Islet of Langerhans (tissue), 1 donor: ENCODE measurements at regions not wholly inside any gene's neighbourhood (a gene's known extent, or its start where the extent isn't known, plus 50 kb on each side); places are given as distances from the start of the nearest gene placed in this dataset.

Source experiments
- FAIRE-seq: peaks from one replicate; lab custom pipeline; 2011; peaks lifted over from hg19 to GRCh38; lab: Jason Lieb, UNC

GRCh38 chr2:190785334-190785733 is 95.3 kb upstream of the GLS start:
- no peak for FAIRE-seq

DNA sequence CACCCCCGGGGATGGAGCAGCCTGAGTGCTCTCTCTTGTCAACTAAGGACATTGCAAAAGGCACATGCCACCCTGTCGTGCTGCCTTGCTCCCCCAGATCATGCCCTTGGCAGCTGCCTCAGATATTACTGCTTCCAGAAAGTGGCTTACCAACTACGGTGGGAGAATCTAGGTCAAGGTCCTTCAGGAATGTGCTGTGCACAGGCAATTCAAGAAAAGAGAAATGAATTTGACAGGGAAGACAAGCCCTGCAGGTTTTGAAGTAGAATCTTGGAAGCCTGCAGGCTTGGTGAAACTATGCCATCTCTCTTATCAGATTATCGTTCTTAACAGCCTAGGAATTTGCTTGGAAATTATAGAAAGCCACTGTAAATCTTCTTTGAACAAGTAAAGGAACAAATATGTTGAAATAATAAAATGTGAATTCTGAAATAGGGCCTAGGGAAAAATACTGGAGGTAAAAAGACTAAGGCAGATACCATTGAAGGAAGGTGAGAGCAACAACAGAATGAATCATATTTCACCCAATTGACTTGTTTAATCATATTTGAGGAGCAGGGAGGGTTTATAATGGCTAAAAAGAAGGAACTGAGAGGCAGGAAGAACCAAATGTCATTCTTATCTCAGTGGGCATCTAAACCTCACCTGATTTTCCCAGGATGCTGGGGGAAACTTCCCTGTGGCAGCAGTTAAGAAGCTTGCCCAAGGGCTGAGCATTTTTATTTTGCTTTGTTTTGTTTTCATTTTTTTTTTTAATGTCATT is 94.0 kb upstream of the GLS start:
- peak; percentile 64 for FAIRE-seq

- peak; percentile 24 for FAIRE-seq
These were observed 92.8 kb upstream of the GLS start for GRCh38 chr2:190787743-190788235.

- no peak for FAIRE-seq
These were observed 91.3 kb upstream of the GLS start for GRCh38 chr2:190789074-190790004.

DNA sequence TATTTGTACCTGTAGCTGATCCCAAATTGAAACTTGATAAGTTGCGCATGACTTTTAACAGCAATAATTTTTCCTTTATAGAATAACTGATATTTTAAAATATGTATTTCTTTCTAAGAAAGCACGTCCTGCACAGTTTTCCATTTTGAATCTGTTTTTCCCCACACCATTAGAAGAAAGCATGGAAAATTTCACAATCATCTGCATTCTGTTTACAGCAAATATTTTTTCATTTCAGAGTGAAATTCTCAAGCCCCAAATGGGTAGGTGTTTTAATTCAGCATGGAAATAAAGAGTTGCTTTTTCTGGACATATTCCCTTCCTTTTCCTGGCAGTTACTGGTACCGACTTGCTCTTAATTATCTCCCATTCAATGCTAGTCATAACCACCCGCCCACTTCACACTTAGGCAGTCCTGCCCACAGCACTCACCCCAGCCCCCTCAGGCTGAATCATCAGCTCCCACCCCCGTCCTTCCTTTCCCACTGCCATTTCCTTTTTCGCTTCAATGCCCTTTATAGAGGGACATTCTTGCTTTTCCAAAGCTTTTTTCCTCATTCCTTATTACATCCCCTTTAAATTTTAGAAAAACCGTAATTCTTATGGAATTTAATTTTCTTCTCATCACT is 89.2 kb upstream of the GLS start:
- FAIRE-seq: no peak

DNA sequence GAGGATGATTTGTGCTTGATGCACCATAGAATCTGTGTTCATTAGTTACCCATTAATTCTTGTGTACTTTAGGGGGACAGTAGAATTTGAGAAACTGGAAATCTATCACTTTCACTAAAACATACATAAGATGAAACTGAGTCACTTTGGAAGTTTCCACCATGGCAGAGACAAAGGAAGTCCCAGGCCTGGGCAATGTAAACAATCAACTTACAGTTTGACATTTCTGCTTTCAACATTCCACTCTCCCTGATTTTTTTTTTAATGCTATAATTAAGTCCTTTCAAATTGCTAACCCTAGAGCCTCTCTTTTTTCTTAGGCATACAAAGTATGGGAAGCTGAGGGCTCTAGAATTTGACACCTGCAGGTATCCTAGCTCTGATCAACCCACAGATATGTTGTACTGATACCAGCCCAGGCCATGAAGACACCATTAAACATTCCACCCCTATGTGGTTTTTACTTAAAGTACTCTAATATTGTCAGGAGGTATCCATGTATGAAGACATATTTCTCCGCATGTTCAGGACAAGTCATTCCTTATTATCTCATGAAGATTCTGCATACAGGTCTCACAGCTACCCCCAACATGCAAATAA is 88.5 kb upstream of the GLS start:
- FAIRE-seq: no peak

DNA sequence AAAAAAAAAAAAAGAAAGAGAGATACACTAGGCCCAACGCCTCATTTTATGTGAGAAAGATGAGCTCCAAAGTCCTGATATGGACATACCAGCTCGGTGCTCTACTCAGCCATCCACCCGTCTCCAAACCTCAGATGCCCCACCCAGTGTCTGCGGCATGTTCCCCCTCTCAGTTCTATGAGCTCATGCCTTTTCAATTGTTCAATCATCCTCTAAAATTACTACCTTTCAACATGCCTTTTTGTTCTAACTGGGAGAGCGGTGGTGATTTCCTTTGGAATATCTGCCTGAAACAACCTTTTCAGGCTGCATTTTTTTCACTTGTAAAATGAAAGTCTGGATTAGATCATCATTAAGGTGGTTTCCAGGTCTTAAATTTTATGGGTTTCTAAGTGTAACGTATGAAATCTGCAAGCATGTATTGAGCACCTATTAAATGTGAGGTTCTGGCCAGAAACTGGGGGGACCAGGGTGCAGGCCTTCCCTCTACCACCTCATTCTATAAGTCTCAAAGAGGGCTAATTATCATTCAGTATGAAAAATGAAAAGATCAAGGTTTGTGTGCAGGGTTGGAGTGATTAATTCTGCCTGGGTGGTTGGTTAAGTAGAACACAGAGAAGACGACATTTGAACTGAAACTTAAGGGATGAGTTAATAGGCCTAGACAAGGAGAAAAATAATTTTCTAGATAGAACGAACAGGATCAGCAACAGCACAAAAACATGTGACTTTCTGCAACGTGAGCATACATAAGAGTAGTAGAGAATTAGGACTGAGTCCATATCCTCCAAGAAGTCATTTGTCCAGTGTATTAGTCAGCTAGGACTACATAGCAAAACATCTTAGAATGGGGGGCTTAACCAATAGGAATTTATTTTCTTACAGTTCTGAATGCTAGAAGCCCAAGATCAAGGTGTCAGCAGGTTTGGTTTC is 87.4 kb upstream of the GLS start:
- FAIRE-seq: no peak

- no peak for FAIRE-seq
These were observed 86.2 kb upstream of the GLS start for GRCh38 chr2:190794377-190794776.

DNA sequence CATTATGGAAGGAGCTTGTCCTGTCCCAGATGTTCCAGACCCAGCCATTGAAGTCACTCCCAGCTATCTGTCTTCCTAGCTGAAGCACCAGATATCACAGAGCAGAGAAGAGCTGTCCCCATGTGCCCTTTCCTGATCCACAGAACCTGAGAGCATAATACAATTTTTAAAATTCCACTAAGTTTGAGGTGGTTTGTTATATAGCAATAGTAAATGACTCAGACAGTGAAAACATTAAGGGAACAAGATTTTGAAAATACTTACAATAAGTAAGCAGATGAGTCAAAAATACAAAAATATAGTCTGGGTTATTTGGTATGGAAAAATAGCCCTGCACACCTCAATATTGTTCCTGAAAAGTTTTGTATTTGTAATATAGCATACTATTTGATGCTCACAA is 85.8 kb upstream of the GLS start:
- FAIRE-seq: no peak

- no peak for FAIRE-seq
These were observed 84.9 kb upstream of the GLS start for GRCh38 chr2:190795686-190796085.

- FAIRE-seq: no peak
These were observed 80.6 kb upstream of the GLS start for GRCh38 chr2:190799999-190800398.

DNA sequence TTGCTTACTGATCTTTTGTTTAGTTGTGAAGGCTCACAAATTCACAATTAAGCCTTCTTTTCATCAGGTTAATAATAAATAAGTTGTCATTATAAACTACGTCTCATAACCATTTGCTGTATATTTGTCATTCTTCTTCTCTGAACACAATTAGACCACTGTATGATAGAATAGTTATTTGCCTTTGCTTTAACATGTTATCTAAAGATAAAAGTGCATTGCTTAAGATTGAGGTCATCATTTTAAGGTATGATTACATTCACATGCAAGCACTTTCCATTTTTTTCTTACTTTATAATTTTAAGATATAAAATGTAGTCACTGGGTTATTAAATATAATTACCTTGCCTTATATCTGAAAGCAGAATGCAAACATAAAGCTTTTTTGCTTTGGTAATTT is 80.1 kb upstream of the GLS start:
- no peak for FAIRE-seq

DNA sequence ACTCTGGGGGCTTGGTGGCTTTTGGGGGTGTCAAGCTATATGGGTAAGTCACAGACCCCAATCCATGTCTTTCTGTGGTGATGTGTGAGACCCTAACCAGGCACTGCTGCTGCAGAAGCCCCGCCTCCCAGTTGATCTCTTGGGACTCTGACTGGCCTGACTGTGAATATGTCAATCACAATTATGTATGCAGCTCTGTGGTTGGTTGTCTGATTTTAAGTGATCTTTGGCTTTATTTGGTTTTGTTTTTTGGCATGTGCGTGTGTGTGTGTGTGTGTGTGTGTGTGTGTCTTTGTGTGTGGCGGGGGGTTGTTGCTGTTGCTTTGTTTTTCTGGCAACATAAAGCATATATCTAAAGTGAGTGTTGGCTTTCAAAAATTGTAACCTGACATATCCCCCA is 78.5 kb upstream of the GLS start:
- no peak for FAIRE-seq

DNA sequence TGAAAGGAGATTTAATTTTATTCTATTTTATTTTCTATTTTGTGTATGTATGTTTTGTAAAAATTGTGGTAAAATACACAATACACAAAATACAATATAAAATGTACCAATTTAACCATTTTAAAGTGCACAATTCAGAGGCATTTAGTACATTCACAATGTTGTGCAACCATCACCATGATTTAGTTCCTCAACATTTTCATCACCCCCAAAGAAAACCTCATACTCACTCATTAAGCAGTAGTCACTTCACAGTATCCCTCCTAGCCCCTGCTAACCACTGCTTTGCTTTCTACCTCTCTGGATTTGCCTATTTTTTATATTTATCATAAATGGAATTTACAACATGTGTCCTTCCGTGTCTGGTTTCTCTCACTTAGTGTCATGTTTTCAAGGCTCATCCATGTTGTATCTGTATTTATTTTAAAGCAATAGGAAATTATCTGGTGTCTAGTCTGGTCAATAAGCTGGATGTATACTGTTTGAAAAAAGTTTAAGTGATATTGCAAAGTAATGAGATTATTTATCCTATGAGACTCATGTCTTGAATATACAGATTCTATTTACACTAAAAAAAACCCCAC is 77.9 kb upstream of the GLS start:
- FAIRE-seq: no peak

DNA sequence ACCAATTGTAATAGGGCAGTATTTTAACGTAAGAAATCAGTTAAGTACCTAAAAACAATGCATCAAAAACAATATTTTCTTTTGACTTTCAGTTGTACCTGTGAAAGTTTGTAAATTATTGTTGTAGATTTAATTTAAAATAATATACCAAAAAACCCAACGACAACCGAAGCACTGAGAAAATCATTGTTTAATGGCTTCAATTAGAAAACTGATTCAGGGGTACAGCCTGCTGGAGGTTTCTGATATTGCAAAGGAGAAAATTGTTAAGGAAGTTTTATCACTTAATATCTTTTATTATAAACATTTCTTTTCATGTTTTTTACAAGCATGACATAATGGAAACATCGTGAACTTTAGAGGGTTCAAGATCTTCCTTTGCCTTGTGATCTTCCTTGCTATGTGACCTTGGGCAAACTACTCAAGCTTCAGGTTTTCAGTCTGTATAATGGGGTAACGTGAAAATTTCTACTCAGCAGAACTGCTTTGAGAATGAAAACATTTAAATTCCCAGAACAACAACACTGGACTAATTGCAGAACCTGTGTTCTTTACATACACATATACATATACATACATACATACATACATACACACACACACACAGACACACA is 76.3 kb upstream of the GLS start:
- peak; percentile 98 for FAIRE-seq

DNA sequence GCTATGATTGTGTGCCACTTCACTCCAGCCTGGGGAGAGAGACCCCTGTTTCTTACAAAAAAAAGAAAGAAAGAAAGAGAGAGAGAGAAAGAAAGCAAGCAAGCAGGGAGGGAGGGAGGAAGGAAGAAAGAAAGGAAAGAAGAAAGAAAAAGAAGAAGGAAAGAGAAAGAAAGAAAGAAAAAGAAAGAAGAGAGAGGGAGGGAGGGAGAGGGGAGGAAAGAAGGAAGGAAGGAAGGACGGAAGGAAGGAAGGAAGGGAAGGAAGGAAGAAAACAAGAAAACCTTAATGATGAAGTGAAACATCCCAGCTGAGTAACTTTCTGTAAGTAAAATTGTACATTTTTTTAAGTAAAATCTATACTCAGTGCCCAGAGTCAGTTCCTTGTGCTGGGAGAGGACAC is 75.5 kb upstream of the GLS start:
- FAIRE-seq: no peak

GRCh38 chr2:190805843-190806242 is 74.8 kb upstream of the GLS start:
- FAIRE-seq: no peak

- FAIRE-seq: no peak
These were observed 72.7 kb upstream of the GLS start for GRCh38 chr2:190807886-190808285.

DNA sequence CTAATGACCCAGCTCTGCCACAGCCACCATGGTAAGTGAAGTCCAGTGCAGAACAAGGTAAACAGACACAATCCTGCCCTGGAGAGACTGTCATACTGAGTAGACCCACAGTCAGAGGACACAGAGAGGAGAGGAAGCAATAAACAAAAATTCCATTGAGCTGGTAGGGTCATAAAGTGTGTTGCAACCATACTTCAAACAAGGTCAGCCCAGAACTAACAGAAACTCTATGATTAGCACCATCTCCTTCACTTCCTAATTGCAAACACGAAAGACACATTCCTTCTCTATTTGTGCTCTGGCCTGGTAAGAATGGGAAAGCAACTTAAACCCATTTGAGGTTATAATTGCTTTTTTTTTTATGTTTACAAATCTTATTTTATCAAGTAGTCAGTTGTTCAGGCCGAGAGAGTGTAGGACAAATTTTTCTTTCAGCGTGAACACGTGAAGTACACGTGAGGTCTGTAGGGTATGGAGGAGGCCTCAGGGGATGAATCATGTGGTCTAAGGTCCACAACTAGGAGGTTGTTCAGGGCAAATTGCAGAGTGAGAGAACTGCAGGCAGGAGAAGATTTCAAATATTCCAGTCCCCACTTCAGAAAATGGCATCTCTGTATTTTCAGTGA is 71.4 kb upstream of the GLS start:
- no peak for FAIRE-seq
